IPS-11a (cell line): ENCODE measurements at regions not wholly inside any gene's neighbourhood (a gene's known extent, or its start where the extent isn't known, plus 50 kb on each side); places are given as distances from the start of the nearest gene placed in this dataset.
"Not testable (repeated sequence)": the region's sequence is repeated elsewhere in the genome, so short reads cannot be mapped to it uniquely, and the experiment has no call there.

Source experiments
- H3K4me3 ChIP-seq: one replicate; pipeline ENCODE4 v1.5.1; 2013; ENCODE audit warnings: low read depth, low read length, control low read depth

DNA sequence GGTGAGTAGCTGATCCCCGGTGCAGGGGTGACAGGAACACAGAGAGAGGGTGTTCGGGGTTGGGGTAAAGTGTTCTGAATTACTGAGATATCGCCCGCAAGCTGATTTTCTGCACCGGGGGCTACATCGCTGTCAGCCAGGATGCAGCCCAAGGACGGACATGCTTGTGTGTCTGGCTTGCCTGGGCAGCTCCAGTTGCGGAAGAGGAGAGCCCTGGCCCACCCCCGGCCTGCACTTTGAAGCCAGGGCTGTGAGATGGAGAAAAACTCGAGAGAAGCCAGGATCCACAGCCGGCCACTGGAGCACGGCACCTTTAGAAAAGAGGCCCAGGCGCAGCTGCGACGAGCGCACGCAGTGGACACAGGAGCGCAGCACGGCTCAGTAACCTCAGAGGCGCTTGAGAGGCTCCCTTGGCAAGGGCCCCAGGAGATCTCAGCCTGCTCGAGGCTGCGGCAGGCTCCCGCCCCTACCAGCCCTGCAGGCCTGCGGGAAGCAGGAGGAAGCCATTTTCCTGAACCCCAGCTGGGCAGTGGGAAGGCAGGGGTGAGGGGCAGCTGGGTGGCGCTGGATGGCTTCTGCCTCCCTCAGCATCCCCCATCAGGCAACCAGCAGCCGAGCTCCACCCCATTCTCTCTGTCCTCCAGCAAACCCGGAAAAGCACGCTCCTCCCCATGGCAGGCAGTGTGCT is 59.2 kb downstream of the C9orf50 start:
- no peak overlapping the region for H3K4me3 ChIP-seq

DNA sequence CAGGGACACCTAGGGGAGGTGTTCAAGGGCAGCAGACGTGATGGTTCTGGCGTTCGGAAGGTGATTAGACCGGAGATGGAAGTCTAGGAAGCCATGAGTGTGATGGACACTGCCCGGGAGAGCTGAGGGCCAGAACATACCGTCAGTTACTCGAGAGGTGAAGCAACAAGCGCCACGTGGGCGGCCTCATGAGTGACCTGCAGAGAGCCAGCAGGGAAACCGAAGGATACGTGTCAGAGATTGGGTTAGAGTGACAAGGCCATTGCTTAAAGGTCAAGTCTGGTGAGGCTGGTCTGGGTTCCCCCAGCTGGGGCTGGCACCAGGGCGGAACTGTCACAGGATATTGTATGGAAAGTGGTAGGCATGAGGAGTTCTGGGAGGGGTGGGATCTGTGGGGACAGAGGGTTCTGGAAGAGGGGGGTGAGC is 60.0 kb downstream of the C9orf50 start:
- H3K4me3 ChIP-seq, result no peak overlapping the region

DNA sequence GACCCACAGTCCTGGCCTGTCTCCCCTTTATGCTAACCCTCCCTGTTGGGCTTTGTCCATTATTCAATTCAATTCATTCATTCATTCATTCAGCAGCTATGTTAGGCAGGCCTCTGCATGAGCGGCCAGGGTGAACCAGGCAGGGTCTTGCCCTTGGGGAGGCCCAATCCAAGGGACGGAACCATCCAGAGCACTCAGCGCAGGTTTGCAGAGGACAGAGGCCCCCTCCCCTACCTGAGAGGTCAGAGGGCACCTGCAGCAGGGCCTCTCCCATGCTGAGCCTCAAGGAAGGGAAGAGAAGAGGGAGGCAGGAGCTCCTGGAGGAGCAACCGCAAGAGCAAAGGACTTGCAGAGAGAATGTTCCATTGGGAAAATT is 61.4 kb downstream of the C9orf50 start:
- H3K4me3 ChIP-seq, result no peak overlapping the region

DNA sequence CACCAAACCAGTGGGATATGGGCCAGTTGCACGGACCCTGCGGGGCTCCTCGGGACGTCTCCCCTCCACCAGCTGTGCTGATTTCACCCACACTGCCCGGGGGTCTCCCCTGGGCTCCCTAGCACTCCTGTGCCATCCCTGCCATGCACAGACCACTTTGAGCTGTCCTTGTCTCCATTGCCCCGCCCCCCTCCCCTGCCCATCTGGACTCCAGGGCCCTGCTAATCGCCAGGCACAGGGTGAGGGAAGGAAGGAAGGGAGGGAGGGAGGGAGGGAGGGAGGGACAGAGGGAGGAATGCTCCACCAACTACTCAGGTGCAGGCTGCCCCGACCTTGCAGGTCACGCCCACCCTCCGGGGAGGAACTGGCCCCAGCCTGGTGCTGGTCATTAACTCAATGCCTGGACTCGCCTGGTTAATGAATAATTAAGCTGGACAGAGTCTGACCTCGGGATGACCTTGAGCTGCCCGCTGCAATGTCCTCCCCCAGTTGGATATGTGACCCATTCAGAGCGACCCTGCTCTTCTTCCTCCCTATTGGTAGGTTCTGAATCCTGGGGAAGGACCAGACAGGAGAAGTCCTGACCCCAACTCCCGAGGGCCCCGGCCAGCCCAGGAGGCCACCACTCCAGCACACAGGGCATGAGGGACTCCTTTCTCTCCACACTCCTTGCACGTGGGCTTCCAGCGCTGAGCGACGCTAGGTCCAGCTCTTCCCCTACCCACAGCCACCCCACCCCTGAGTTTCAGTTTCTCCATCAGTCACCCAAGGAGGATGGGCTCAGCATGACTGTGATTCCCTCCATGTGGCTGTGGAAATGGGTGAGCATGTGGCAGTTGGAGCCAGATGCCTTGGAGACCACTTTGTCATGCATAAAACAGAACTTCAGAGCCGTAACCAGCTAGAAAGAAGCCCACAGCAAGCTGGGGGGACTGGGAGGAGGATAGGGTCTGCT is 62.1 kb downstream of the C9orf50 start:
- no peak overlapping the region for H3K4me3 ChIP-seq

DNA sequence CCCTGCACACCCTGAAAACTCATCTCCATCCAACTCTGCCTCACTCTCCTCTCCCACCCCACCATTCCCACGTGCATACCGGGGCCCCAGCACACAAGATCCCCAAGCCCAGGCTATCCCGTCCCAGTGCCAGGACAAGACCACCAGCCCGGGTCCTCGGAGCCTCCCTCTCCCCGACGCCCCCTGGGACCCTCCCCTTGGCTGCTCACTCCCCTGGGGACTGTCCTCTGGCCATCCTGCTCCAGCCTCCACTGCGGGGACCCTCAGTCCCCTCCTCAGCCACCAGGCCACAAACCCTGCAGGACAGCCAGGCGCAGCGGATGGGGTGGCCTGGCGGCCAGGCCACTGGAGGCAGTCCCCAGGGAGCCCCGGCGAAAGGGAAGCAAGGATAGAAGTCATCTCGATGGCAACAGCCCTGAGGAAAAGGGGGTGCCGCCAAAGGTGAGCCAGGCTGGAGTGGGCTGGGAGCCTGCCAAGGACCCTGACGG is 62.8 kb downstream of the C9orf50 start:
- no peak overlapping the region for H3K4me3 ChIP-seq

DNA sequence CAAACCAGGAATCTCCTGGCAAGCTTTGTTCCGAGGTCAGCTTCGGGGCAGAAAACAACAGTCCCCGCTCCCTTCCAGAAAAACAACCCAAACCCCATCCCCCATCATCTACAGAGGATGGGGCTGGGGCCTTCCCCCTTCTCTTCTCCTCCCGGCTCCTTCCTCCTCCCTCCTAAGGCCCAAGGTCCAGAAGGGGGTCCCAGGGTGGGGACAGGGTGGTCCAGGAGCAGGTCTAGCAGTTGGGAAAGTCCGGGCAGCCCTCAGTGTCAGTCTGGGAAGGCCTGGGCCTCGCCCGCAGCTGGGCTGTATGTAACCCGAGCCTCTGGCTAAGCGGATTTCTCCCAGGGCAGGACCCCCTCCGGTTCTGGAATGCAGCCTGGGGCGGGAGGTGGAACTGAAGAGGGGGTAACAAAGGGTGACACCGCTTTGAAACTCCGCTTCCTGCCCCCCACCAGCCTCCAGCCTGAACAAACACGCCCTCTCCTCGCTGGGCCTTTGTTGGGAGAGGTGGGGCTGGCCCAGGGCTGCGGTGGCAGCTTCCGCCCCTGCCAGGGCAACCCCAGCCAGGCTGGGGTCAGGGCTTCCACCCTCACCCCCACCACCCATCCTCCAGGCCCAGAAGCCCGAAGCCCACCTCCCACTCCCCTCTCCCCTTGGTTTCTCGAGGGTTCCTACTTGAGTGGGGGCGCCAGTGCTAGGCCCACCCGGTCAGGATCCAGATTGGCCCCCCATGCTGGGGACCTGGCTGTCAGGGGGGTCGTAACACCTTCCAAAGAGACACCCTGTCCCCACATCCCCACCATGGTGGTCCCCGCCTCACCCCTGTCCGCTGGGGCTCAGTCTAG is 63.5 kb downstream of the C9orf50 start:
- H3K4me3 ChIP-seq, result no peak overlapping the region

DNA sequence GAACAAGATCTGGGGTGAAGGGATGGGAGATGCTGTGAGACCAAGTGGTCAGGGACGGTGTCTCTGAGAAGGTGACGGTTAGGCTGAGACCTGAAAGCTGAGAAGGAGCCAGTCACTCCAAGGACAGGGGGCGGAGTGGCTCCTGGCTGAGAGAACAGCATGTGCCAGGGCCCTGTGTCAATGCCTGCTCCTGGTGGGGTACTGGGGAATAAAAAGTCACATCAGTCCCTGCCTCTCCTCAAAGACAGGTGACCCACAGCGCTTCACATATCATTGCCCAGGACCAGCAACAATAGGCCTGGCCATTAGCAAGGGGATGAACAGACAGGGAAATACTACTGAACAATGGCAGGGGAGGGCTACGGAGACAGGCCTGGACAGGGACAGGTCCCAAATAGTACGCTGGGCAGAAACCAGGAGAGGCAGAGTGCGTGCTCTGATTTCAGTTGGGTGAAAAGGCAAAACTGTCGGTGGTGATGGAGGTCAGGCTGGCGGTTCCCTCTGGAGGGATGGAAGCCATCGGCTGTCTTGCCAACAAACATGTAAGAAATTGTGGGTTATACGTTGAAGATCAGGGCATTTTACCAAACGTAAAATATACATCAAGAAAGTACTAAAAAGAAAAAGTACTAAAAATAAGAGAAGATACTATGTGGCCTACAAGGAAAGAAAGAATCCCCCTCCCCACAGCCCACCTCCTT is 64.3 kb downstream of the C9orf50 start:
- H3K4me3 ChIP-seq, result no peak overlapping the region

DNA sequence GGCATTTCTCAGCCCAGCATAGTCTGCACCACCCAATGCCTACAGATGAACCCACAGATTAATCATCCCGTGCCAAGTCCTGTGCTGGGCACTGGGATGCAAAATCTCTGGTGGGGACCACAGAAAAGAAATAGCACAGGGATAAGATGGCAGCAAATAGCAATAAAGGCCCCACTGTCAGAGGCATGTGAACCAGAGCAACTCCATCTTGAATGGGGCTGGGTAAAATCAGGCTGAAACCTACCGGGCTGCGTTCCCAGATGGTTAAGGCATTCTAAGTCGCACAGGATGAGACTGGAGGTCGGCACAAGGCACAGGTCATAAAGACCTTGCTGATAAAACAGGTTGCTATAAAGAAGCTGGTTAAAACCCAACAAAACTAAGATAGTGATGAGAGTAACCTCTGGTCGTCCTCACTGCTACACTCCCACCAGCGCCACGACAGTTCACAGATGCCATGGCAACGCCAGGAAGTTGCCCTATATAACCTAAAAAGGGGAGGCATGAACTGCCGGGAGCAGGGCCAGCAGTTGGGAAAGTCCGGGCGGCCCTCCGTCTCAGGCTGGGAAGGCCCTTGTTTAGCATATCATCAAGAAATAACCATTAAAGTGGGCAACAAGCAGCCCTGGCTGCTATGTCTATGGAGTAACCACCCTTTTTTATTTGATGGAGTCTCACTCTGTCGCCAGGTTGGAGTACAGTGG is 65.2 kb downstream of the C9orf50 start:
- H3K4me3 ChIP-seq, result no peak overlapping the region

DNA sequence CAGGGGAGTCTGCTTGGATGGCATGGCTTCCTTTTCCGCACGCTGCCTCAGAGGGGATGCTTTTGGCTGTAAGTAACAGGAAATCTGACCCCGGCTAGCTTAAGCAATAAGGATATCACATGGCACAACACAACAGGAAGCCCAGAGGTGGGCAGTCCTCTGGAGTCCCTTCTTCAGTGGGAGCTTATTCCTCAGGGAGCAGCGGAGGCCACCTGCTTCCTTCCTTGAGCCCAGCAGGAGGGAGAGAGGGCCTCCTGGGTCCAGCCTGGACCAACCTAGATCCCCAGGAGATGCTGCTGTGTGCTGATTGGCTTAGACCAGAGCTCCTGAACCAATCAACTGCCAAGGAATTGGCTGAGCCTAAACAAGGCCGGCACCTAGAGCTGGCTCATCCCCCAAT is 66.3 kb downstream of the C9orf50 start:
- no peak overlapping the region for H3K4me3 ChIP-seq

DNA sequence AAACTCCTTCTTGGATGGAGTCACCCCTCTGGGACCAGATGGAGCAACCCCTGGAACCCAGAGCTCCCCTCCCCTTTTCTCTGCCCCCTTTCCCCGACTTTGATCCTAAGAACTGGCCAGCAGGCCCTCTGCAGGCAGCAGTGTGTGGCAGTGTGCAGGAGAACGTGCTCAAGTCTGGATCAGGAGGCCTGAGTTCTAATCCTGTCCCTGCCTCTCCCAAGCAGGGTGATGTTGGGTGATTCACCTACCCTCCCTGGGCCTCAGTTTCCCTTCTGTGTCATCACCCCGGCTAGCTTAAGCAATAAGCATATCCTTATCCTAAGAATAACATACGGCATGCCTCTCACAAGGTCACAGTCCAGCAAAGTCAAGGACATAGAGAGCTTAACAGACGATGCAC is 67.6 kb downstream of the C9orf50 start:
- no peak overlapping the region for H3K4me3 ChIP-seq

DNA sequence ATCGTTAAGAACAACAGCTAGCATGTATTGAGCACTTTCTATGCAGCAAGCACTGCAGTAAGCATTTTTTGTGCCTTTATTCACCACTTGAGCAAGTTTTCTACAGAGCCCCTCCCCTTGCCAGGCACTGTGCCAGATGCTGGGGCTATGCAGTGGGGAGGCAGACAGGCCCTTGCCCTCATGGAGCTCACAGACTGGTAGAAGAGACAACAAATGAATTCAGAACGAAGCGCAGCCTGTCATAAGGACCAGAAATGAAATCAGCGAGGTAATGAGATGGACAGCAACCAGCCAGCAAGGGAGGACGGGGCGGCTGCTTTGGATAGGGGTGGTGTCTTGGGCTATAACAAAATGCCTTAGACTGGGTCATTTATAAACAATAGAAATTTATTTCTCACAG is 68.8 kb downstream of the C9orf50 start:
- no peak overlapping the region for H3K4me3 ChIP-seq

DNA sequence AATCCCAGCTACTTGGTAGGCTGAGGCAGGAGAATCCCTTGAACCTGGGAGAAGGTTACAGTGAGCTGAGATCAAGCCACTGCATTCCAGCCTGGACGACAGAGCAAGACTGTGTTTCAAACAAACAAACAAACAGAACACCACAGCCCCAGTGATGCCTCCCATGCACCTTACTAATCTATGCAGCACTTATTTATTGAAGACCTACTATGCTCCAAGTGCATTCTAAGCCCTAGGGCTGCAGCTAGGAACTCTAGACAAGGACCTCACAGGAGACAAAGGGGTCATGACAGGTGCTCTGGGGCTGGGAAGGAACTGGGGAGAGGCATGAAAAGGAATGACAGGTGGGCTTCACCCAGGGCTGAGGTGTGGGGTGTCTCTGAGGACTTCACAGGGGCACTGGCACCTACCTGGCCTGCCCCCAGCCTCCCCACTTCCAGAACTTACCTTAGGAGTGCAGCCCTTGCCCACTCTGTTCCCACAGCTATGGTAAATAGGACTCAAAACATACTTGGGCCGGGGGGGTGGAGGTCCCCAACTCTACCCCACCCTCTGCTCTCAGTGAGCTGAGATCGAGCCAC is 69.4 kb downstream of the C9orf50 start:
- H3K4me3 ChIP-seq, result no peak overlapping the region

DNA sequence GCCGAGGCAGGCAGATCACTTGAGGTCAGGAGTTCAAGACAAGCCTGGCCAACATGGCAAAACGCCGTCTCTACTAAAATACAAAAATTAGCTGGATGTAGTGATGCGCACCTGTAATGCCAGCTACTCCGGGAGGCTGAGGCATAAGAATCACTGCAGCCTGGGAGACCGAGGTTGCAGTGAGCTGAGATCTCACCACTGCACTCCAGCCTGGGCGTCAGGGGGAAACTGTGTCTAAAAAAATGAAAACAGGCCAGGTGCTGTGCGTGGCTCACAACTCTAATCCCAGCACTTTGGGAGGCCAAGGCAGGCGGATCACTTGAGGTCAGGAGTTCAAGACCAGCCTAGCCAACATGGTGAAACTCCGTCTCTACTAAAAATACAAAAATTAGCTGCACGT is 69.9 kb downstream of the C9orf50 start:
- H3K4me3 ChIP-seq, result not testable (repeated sequence)

DNA sequence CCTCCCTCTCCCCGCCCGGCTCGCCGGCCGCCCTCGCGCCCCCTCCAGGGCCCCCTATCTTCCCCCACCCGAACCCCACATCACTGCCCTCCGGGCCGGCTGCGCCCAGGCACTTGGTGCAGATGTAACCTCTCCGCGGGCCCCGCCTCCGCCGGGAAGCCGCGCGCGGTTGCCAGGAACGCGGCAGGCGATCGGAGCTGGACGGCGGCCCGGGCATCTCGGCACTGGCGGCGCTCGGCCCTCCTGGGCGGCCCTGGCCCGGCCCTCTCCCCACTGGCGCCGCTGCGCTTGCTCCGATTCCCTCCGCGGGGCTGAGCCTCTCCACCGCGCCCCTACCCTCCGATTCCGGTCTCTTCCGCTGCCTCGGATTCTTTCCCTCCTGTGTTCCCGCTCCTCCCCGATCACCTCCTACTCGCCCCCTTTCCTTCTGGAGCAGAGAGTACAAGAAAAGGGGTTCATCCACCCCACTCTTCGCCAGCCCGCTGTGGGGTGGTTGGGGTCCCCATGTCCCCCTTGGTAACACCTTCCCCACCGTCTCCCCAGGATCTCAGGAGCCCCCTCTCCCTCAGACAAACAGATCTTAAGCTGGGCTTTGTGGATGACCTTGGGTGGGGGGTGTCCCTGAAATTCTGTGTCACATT is 70.6 kb downstream of the C9orf50 start:
- H3K4me3 ChIP-seq, result peak overlapping the region; percentile 25

DNA sequence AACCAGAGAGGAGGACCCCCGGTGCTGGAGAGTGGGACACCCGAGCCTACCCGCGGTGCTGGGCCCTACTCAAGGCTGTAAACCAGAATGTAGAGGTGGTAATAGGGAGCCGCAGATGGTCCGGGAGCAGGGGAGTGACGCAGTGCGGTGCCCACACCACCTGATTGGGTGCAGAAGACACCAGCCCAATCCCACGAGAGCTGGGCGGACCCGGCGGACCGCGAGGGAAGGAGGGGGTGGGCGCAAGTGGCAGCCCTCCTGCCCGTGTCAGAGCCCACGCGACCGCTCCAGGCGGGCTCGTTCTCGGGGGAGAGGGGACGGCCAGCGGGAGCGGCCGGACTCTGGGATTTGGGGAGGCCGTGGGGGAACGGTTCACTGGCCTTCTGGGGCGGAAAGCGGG is 71.2 kb downstream of the C9orf50 start:
- H3K4me3 ChIP-seq, result peak overlapping the region; percentile 25

DNA sequence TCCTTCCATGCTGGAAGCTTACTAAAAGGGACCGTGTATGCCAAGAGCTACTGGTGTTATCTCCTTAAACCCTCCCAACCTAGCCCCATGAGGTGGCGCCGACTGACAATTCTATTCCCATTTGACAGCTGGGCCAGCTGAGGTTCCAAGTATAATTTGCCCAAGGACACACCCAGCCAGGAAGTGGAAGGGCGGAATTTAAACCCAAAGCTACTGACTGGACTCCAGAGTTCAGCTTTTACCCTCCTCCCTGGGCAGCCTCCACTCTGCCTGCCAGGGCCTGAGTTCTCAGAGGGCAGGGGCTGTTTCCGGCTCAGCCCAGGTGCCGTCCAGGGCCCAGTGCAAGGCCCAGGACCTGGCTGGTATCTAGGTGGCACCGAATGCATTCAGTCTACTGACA is 71.8 kb downstream of the C9orf50 start:
- H3K4me3 ChIP-seq, result no peak overlapping the region

DNA sequence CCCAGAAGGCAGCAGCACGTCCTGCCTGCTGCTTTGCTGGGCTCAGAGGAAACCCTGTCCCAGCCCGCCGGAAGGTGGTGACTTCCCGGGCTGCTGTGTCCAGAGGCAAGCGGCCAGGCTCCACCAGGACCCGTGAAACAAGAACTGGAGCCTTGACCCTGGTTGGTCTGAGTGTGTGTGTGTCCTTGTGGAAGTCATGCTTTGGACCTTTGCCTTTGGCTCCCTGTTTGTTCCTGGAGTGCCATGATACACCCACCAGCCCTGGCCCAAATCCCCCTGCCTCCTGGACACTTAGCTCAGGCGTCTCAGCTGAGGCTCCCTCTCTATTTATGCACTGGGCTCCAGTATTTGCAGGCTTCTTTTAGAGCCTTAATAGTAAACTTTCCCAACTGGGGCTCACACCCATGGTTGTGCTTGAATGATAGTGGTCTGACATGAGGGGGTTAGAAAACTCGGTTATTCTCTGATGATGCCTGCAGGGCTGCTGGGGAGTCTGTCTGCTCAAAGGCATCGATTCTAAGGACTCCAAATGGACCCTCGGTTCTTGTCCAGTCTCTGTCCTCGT is 72.2 kb downstream of the C9orf50 start:
- H3K4me3 ChIP-seq, result no peak overlapping the region

DNA sequence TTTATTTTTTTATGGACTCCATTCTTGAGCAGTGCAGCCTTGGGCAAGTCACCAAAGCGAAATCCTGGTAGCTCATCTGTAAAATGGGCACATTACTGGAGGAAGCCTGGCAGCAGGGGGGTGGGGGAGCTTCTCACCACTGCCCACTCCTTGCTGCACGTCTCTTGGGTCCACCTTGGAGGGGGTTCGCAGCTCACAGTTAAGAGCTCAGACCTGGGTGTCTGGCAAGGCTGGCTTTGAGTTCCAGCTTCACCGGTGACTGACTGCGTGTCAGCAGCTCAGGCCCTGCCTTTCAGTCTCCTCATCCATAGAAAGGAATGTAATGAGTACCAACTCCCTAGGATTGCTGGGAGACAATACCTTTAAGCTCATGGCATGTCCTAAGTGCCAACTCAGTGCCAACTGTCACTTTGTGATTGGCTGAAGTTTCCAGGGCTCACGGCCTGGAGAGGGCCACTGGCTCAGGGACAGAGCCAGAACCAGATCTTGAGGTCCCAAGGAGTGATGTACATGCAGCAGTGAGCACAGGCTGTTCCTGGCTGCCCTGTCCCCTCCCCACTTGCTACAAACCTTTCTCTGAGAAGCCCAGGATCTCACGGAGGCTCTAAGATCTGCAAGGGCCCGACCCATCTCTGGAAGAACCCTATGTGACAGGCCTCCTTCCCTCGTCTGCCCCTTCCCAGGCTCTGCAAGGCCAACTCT is 72.9 kb downstream of the C9orf50 start:
- no peak overlapping the region for H3K4me3 ChIP-seq
